HG02759 (cell line): ENCODE measurements at regions not wholly inside any gene's neighbourhood (a gene's known extent, or its start where the extent isn't known, plus 50 kb on each side); places are given as distances from the start of the nearest gene placed in this dataset.

ENCODE experiments used
- ATAC-seq: cut with Tn5 transposase; IDR thresholded peaks from one replicate; pipeline ENCODE4 v1.9.1; 2021; ENCODE audit warnings: mild to moderate bottlenecking, moderate library complexity; ENCODE audit not compliant: unreplicated experiment

DNA sequence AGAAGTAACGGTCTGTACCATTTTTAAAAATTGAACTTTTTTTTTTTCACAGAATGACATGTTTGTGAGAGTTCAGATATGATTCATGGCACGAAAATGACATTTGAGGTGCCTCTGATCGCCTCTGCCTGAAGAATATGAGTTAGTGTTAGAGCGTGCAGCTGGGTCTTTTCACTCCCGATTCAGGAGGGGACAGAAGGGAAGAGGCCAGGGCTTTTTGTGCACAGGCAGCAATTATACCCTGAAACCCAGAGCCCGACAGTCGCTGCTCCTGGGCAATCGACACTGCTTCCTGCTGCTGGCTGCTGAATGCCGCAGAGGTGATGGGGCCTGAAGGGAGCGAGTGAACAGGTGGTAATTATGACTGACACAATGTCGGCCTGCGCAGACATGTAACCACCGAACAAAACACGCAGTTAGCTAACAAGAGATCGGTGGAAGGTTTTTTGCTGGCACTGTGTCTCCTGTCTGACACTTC is 652.0 kb upstream of the NOX3 start:
- ATAC-seq, result no peak

DNA sequence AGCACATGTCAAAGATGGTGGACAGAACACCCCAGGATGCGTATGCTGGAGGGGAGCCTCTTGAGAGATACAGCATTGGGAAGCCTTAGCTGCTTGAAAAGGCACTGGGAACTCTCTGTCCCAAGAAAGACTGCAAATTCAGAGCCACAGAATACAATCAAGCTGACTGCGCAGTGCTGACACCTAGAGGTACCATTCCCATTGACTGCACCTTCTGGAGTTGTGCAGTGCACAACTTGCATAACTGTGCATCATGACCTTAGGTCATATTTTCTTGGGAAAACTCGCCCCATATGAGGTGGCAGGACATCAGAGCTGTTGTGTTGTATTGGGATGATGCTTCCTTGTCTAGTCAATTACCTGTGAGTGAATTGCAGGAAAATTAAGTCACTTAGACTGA is 646.5 kb upstream of the NOX3 start:
- ATAC-seq, result no peak

DNA sequence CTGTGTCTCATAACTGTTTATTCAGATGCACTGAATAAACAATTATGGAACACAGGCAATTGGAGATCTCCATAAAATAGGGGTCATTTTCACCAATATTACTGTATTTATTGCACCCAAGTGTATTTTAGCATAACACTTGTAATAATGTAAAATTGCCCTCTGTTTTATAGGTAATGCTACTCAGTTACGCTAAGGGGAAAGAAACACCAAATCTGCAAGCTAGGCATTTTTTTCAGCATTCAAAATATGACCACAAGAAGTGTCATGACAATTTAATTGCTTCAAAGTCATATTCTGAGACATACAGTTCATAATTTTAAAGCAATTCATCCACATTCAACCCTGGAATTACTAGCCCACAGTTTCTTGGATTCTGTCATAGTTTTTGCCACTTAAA is 643.2 kb upstream of the NOX3 start:
- no peak for ATAC-seq

DNA sequence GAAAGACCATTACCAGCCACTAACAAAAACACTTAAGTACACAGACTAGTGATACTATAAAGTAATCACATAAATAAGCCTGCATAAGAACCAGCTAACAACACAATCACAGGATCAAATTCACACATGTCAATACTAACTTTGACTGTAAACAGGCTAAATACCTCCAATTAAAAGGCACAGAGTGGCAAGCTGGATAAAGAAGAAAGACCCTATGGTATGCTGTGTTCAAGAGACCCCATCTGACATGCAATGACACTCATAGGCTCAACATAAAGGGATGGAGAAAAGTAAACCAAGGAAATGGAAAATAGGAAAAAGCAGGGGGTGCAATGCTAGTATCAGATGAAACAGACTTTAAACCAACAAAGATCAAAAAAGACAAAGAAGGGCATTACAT is 631.8 kb upstream of the NOX3 start:
- no peak for ATAC-seq

DNA sequence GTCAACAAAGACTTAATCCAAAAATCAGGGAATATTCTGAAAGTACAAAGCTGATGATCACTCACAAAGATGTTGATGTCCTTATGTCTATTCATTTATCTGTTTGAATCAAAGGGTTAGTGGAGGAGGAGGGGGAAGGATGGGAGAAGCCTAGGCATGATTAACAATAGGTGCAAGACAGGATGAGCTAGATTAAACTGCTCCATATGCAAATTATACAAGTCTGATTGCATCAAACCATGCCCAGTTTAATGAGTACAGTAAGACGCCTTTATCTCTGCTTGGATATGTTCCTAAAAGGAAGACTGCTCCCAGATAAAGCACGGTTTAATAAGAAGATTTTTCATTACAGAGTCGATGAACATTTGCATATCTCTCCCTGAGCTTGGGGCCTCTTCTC is 626.4 kb upstream of the NOX3 start:
- ATAC-seq, result no peak

DNA sequence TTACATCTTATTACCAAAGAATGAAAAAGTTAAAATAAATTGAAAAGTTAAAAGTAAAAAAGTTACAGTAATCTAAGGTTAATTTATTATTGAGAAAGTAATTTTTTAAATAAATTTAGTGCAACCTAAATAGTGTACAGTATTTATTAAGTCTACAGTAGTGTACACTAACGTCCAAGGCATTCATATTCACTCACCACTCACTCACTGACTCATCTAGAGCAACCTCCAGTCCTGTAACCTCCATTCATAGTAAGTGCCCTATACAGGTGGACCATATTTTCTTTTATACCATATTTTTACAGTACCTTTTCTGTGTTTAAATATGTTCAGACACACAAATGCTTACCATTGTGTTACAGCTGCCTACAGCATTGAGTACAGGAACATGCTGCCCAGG is 624.7 kb upstream of the NOX3 start:
- ATAC-seq, result no peak

DNA sequence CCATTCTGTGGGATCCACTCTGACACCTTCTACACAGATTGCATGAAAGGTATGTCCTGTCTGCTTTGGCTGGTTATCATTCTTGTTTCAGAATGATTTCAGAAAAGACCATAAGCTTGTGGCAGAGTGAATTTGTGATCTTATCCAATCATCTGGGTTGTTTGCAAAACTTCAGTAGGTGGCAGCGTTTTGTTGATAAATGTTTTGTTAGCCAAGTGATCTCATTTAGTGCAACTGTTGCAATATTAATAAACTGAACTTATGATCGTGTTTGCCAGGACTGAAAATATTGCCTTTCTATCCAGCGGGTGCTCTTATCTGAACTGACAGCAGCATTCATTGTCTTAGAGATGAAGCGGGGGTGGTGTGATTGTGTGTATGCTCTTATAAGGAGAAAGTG is 613.2 kb upstream of the NOX3 start:
- ATAC-seq, result no peak

DNA sequence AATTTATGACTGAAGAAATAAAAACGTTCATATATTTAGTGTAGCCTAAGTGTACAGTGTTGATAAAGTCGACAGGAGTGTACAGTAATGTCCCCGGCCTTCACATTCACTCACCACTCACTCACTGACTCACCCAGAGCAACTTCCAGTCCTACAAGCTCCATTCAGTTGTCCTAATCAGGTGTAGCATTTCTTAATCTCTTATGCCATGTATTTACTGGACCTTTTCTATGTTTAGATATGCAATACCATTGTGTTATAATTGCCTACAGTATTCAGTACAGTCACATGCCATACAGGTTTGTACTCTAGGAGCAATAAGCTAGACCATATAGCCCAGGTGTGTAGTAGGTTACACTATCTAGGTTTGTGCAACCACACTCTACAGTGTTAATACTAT is 610.2 kb upstream of the NOX3 start:
- ATAC-seq, result no peak

DNA sequence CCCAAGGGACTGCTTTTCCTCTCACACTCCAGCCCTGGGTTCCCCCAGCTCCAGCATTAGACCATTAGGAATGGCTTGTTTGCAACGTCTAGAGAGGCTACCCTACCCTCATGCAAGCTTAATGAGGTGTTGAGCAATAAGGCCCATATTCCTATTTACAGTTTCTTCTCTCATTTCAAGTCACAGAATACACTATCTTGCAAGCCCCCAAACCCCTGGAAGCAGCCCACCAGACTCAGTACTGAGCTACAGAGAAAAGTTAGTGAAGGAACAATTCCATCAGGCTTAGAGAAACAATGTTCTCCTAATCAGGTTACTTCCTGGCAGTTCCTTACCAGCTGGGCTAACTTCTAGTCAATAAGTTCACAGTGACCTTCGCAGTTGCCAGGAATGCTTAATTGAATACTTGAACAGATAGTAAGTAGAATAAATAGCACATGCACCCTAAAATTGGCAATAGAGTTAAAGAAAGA is 606.5 kb upstream of the NOX3 start:
- no peak for ATAC-seq

DNA sequence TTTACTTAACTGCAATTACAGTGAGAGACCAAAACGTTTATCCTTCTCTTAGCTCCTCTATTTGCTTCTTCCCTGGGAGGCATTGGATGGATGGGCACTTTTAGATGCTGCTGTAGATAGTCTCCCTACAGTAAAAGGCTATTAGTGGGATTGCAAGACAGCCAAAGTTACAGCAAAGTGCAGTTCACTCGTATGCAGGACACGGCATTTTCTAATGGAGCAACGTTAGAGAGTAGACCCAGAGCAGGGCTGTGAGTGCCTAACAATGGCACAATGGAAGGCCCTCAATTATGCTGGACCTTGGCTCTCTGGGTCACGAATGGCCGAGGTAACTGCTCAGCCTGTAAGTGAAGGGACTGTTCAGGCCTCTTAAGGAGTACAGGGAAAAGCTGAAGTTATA is 605.8 kb upstream of the NOX3 start:
- ATAC-seq, result no peak

DNA sequence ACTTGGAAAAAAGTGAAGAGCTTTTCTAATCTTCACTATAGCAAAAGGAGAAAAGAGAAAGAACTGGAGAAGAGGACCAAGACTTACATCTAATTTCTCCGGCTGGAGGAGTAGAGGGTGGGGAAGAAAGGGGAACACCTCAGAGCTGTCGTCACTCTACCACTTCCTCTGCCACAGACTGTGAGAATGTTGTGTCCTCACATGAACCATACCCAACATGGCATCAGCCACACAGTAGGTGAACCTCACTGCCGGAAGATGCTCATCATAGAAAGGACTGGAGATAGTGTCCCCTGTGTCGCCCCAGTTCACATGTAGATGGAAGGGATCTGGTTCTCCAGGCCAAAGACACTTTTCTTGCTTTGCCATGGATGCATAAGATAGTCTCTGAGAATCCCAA is 604.4 kb upstream of the NOX3 start:
- no peak for ATAC-seq

DNA sequence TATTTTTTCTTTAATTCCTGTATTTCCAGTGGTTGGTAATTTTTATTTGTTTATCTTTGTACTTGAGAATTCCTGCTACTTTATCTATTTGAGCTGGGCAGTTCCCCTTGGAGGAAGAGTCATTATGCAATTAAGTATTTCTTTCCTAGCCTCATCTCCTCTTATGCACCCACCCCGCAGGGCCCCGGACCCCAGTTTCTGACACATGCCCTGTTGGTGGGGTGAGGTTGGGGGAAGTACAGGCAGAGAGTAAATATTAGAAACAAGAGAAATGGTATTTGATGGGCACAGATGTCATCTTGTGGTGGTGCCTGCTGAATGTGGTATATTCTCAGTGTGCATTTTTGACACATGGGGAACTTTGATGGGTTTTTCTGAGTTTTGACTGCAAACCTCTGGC is 602.7 kb upstream of the NOX3 start:
- no peak for ATAC-seq

DNA sequence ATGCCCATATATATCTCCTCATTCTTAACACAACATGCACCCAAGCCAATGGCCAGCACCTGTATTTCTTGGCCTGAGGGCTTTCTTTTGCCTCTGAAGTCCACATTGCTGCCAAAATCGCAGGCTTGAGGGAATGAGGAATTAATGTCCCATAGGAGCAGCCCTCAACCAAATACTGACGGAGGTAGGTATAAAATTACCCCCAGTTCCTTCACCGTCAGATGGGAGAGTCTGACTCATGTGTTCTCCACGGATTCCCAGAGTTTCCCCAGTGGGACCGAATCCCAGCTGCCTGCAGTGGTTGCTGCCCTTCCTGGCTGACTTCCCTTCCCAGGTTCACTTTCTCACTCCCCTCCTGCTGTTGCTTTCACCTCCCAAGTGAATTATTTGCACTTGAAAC is 602.2 kb upstream of the NOX3 start:
- ATAC-seq, result no peak

DNA sequence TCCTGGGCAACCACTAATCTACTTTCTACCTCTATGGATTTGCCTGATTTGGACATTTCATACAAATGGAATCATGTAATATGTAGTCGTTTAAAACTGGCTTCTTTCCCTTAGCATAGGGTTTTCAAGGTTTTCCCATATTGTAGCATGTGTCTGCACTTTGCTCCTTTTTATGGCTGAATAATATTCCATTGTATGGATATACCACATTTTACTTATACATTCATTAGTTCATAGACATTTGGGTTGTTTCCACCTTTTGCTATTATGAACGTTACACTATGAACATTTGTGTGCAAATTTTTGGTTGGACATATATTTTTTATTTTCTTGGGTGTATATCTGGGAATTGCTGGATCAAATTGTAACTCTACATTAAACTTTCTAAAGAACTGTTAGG is 600.4 kb upstream of the NOX3 start:
- ATAC-seq, result no peak

DNA sequence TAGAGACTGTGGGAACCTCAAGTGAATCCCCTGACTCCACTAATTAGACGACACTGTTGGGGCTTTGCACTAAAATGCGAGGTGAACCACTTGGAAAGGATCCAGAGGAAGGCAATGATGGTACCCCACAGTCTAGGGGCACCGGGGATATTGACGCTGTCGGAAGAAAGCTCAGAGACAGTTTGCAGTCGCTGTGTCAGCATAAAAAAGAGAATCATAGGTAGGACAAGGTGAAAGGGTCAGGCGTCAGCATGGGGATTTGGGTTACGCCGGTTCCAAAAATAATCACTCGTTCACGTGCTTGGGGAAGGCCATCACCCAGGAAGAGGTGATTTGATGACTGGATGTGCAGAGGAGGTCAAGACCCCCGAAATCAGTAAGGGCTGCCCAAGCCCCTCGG is 598.0 kb upstream of the NOX3 start:
- ATAC-seq, result no peak

DNA sequence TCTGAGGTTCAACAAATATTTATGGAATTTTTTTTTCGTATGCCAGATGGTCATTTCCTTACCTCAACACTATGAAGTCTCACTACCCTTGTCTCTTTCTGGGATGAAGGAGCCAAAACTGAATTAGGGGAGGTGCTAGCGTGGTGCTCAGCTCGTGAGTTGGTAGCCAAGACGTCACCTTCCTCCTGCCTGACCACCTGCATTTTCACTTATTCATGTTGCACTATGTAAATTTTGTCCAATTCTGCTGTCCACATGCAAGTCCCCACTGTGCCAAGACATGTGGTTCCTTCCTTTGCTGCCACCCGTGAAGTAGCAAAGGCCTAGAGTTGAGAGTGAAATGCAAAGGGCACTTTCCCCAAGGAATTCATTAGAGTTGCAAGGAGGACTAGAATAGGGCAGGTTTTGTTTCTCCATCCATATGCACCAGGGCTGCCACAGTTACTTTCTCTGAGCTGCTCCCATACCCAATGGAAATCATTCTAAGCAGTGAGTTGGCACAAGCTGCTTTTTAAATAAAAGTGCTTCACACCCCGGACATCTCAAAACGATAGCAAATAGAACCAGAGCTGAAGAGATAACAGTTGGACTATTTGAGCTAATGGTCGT is 591.3 kb upstream of the NOX3 start:
- no peak for ATAC-seq

DNA sequence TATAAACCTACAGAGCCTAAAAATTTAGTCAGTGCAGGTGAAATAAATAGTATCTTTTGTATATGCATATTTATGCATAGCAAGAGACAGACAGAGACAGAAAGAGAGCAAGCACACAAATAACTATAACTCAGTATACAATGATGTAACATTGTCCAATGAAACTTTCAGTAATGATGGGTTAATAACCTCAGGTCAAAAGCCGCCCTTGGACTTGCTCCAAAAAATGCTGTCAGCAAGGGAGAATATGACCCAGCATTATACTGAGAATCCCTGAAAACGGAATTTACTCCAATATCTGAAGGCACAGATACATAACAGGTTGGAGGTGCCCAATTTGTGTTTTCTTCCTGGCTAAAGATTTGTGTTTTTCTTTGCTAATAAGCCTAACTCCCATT is 590.6 kb upstream of the NOX3 start:
- ATAC-seq, result no peak

DNA sequence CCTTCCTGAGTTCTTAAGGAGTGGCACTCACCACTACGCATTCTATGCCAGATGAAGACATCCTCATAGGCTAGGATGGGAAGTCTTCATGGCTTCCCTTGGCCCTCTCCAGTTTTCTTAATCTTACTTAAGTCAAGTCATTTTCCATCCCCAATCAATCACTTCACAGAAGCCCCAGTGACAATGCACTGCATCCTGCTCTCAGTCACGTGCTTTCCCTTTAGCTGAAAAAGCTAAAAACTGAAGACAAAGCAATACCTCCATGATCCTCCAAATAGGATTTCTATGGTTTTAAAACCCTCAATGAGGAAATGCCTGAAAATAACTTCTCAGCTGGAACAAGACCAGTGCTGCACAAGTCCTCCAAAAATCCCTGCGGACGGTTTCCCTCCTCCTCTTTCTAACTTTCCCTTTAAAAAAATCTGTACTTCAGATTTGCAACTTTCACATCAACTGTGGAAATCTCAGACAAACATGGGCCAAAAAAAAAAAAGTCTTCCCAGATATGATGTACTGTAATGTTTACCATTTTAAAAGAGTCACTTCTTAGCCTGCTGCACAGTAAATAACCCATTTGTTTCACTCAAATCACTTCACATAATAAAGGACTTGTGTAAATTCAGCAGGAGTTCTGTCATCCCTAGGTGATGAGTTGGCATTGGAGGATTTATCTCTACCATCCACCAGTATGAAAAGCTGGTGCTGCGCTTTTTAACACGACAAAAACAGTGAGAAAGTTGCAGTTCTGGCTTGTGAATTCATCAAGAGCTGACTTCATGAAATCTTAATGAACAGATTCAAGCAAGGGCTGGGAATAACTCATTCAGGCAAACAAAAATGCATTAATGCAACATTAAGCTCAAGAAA is 590.0 kb upstream of the NOX3 start:
- ATAC-seq, result no peak

DNA sequence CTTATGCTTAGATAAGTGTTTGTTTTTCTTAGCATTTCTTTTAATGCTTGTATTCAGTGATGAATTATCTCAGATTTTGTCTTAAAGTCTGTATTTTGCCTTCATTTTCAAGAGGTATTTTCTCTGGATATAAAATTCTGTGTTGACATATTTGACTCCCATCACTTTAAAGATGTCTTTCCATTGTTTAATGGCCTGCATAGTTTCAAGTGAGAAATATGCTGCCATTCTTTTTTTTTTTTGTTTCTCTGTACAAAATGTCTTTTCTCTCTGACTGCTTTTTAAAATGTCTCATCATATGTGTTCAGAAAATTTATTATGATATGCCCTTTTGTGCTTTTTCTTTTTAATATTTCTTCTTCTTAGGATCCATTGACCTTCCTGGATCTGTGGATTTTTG is 578.0 kb upstream of the NOX3 start:
- no peak for ATAC-seq

DNA sequence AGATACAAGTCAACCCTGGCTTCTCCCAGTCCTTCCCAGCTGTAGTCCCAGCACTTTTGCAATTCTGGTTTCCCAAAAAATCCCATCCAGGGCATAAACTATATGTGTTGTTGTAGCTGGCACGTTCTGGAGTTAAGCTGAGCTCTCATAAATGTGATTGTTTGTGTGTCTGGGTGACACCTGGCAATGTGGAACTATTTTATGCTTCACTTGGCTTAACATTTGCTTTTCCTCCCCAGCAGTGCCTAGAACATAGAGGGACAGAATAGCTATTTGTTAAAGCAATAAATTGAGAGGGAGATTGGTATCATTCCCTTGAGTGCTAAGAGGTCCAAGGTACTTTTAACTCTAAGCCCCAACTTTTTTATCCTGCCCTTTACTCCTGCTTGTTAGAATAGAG is 575.9 kb upstream of the NOX3 start:
- ATAC-seq, result no peak

DNA sequence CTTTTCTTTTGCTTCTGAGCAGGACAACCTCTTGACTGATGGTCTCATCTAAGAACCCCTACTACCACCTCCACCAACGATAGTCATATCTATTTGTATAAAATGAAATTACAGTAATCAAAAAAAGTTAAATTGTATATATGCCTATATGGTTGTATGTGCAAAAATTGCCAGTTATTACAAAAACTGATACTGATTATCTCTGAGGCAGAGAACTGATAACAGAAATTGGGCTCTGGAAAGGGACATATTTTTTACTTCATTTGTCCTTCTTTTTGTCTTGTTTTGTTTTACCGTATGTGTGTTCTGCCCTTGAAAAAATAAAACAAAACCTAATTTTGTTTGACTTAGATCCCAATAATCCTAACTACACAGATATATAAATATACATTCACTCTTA is 574.4 kb upstream of the NOX3 start:
- no peak for ATAC-seq

DNA sequence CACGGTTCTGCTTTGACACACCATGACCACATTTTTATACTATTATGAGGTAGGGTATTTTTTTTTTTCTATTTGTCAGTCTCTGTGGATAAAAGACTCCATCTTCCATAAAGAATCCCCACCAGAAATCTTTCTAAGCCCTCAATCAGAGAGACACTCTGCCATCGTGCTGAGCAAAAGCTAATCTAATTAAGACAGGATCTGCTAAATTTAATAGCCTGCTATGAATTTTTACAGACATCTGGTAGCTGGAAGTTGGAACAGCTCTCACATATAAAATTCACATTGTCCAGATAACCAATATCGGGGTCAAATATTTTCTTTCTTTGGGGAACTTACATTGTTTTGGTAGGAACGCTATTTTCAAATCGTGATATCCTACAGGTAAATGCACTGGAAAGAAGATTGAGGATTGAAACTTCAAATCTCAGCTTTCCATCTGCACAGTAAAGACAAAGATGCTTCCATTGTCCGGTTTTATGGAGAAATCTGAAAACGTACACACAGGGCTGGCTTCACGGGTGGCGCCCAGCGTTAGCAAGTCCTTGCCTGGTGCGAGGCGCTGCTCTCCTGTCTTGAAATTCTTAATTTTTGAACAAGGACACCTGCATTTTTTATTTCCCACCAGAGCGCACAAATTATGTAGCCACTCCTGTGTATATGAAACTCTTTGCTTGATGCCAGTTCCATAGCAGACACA is 573.8 kb upstream of the NOX3 start:
- no peak for ATAC-seq
